ENCODE measurements at regions not wholly inside any gene's neighbourhood (a gene's known extent, or its start where the extent isn't known, plus 50 kb on each side); places are given as distances from the start of the nearest gene placed in this dataset.
"Not testable (repeated sequence)": the region's sequence is repeated elsewhere in the genome, so short reads cannot be mapped to it uniquely, and the experiment has no call there.

- H3K4me1 Mint-ChIP-seq (ENCODE audit: low read depth); ATAC-seq (ENCODE audit: poor library complexity); H3K36me3 ChIP-seq (ENCODE audit: insufficient read depth, low read length); H3K4me3 Mint-ChIP-seq; intact Hi-C loops (cut with DNase I, micrococcal nuclease); H3K27ac ChIP-seq (ENCODE audit: low read depth in 1 of 2, low read length in 2 of 2); CTCF ChIA-PET; DNase-seq; H3K36me3 Mint-ChIP-seq (ENCODE audit: low read depth); POLR2A ChIA-PET; H3K9me3 Mint-ChIP-seq; H3K9me3 ChIP-seq (ENCODE audit: control insufficient read depth in 1 of 2, insufficient read depth in 1 of 2, low read length in 2 of 2); H3K27me3 ChIP-seq (ENCODE audit: control insufficient read depth in 1 of 2, insufficient read depth in 2 of 2, low read length in 2 of 2); H3K4me1 ChIP-seq (ENCODE audit: insufficient read depth, low read length); H3K27me3 Mint-ChIP-seq; H3K4me3 ChIP-seq (ENCODE audit: low read length); H3K27ac Mint-ChIP-seq: not testable (repeated sequence)
These were observed 601.5 kb downstream of the TRIML1 start for GRCh38 chr4:188740791-188741190.

GRCh38 chr4:188754372-188755002, 615.2 kb downstream of the TRIML1 start:
- Histone ChIP-seq H3K4me1 (ENCODE audit: insufficient read depth, low read length) (no peaks in the 10 kb centered on the region), H3K9me3 (ENCODE audit: control insufficient read depth in 1 of 2, insufficient read depth in 1 of 2, low read length in 2 of 2) (peaks cover 3 to 21% of the 10 kb centered on the region in 2 experiments), H3K27me3 (ENCODE audit: control insufficient read depth in 1 of 2, insufficient read depth in 2 of 2, low read length in 2 of 2) (no peaks in the 10 kb centered on the region), H3K4me3 (ENCODE audit: low read length) (no peak overlapping the region), H3K27ac (ENCODE audit: low read depth in 1 of 2, low read length in 2 of 2) (no peak overlapping the region), H3K36me3 (ENCODE audit: insufficient read depth, low read length) (no peaks in the 10 kb centered on the region)
- ChIA-PET CTCF (no interaction called here), POLR2A (no interaction called here)
- Mint-ChIP-seq H3K27me3 (no peaks in the 10 kb centered on the region), H3K4me1 (ENCODE audit: low read depth) (no peaks in the 10 kb centered on the region), H3K36me3 (ENCODE audit: low read depth) (no peaks in the 10 kb centered on the region), H3K27ac (no peak overlapping the region), H3K4me3 (no peak overlapping the region), H3K9me3 (peaks cover 11% of the 10 kb centered on the region)
- no peak for TF ChIP-seq CTCF (IDR thresholded peaks at IDR 0.05)
- intact Hi-C loops (cut with DNase I, micrococcal nuclease), result no loop called here
- ATAC-seq (ENCODE audit: poor library complexity) (no peak), DNase-seq (no peak)

- Histone ChIP-seq H3K9me3 (ENCODE audit: control insufficient read depth in 1 of 2, insufficient read depth in 1 of 2, low read length in 2 of 2) (peaks cover 0 to 6% of the 10 kb centered on the region in 2 experiments), H3K27ac (ENCODE audit: low read depth in 1 of 2, low read length in 2 of 2) (no peak overlapping the region), H3K36me3 (ENCODE audit: insufficient read depth, low read length) (no peaks in the 10 kb centered on the region), H3K4me3 (ENCODE audit: low read length) (no peak overlapping the region), H3K27me3 (ENCODE audit: control insufficient read depth in 1 of 2, insufficient read depth in 2 of 2, low read length in 2 of 2) (no peaks in the 10 kb centered on the region), H3K4me1 (ENCODE audit: insufficient read depth, low read length) (no peaks in the 10 kb centered on the region)
- no peak for TF ChIP-seq CTCF (IDR thresholded peaks at IDR 0.05)
- intact Hi-C loops (cut with DNase I, micrococcal nuclease), result no loop called here
- Mint-ChIP-seq H3K4me3 (no peak overlapping the region), H3K27me3 (no peaks in the 10 kb centered on the region), H3K36me3 (ENCODE audit: low read depth) (no peaks in the 10 kb centered on the region), H3K4me1 (ENCODE audit: low read depth) (no peaks in the 10 kb centered on the region), H3K27ac (no peak overlapping the region), H3K9me3 (peaks cover 20% of the 10 kb centered on the region)
- ChIA-PET POLR2A (no interaction called here), CTCF (no interaction called here)
- ATAC-seq (ENCODE audit: poor library complexity) (no peak), DNase-seq (no peak)
These were observed 628.3 kb downstream of the TRIML1 start for GRCh38 chr4:188767496-188767895.

- H3K9me3 ChIP-seq (ENCODE audit: control insufficient read depth in 1 of 2, insufficient read depth in 1 of 2, low read length in 2 of 2), result peaks cover 0 to 22% of the 10 kb centered on the region in 2 experiments
- intact Hi-C loops (cut with DNase I, micrococcal nuclease), result no loop called here
- H3K4me3 ChIP-seq (ENCODE audit: low read length), result no peak overlapping the region
- Mint-ChIP-seq H3K27me3 (no peaks in the 10 kb centered on the region), H3K4me1 (ENCODE audit: low read depth) (no peaks in the 10 kb centered on the region), H3K36me3 (ENCODE audit: low read depth) (no peaks in the 10 kb centered on the region), H3K27ac (no peak overlapping the region), H3K4me3 (no peak overlapping the region), H3K9me3 (peaks cover 16% of the 10 kb centered on the region)
- TF ChIP-seq CTCF (IDR thresholded peaks at IDR 0.05), result no peak
- ChIA-PET POLR2A (no interaction called here), CTCF (no interaction called here)
- DNase-seq, result no peak
- no peaks in the 10 kb centered on the region for H3K27me3 ChIP-seq (ENCODE audit: control insufficient read depth in 1 of 2, insufficient read depth in 2 of 2, low read length in 2 of 2)
- H3K36me3 ChIP-seq (ENCODE audit: insufficient read depth, low read length), result no peaks in the 10 kb centered on the region
- H3K27ac ChIP-seq (ENCODE audit: low read depth in 1 of 2, low read length in 2 of 2), result no peak overlapping the region
- no peak for ATAC-seq (ENCODE audit: poor library complexity)
- no peaks in the 10 kb centered on the region for H3K4me1 ChIP-seq (ENCODE audit: insufficient read depth, low read length)
These were observed 639.7 kb downstream of the TRIML1 start for GRCh38 chr4:188778905-188779304.

Measured in CD4-positive, alpha-beta T cell (primary cell).